Stimulated activated CD4-positive, alpha-beta T cell treated with anti-CD3 and anti-CD28 coated beads, Interleukin-4, amount 100 ng/mL, for 48 hours (primary cell): ENCODE measurements at regions not wholly inside any gene's neighbourhood (a gene's known extent, or its start where the extent isn't known, plus 50 kb on each side); places are given as distances from the start of the nearest gene placed in this dataset.

Experiments used
- DNase-seq, 2 donors: peaks; one replicate each; pipeline ENCODE4 v3.0.0-alpha.2; 2020; ENCODE audit warnings: low read depth in 2 of 2

- no peak for DNase-seq
These were observed 108.8 kb downstream of the SQOR start for GRCh38 chr15:45743426-45744235.

GRCh38 chr15:45744236-45744589 lies 109.4 kb downstream of the SQOR start:
- DNase-seq, result no peak

- no peak for DNase-seq
These were observed 112.6 kb downstream of the SQOR start for GRCh38 chr15:45747426-45747825.

- no peak for DNase-seq
These were observed 116.8 kb downstream of the SQOR start for GRCh38 chr15:45751629-45752028.

- no peak for DNase-seq
These were observed 125.1 kb downstream of the SQOR start for GRCh38 chr15:45759936-45760335.

GRCh38 chr15:45762726-45763125 lies 127.9 kb downstream of the SQOR start:
- no peak for DNase-seq

GRCh38 chr15:45763170-45763869 lies 128.5 kb downstream of the SQOR start:
- DNase-seq, result no peak

- DNase-seq, result no peak
These were observed 138.3 kb downstream of the SQOR start for GRCh38 chr15:45773149-45773548.

GRCh38 chr15:45776772-45777171 lies 141.9 kb downstream of the SQOR start:
- no peak for DNase-seq

GRCh38 chr15:45777781-45778180 lies 143.0 kb downstream of the SQOR start:
- no peak for DNase-seq

GRCh38 chr15:45780352-45780751 lies 145.5 kb downstream of the SQOR start:
- DNase-seq, result no peak

- no peak for DNase-seq
These were observed 149.8 kb downstream of the SQOR start for GRCh38 chr15:45784656-45785055.

GRCh38 chr15:45785897-45786296 lies 151.1 kb downstream of the SQOR start:
- DNase-seq, result no peak

GRCh38 chr15:45790325-45790943 lies 155.6 kb downstream of the SQOR start:
- peak in 1 of 2 donors; percentile 3 for DNase-seq

GRCh38 chr15:45794304-45794703 lies 159.5 kb downstream of the SQOR start:
- no peak for DNase-seq

GRCh38 chr15:45794712-45795439 lies 160.0 kb downstream of the SQOR start:
- no peak for DNase-seq

- no peak for DNase-seq
These were observed 160.7 kb downstream of the SQOR start for GRCh38 chr15:45795440-45796069.

- no peak for DNase-seq
These were observed 161.6 kb downstream of the SQOR start for GRCh38 chr15:45796433-45796832.

GRCh38 chr15:45799508-45799907 lies 164.7 kb downstream of the SQOR start:
- DNase-seq, result no peak

- no peak for DNase-seq
These were observed 166.7 kb downstream of the SQOR start for GRCh38 chr15:45801543-45801942.

GRCh38 chr15:45802140-45802539 lies 167.3 kb downstream of the SQOR start:
- DNase-seq, result no peak

GRCh38 chr15:45804028-45804427 lies 169.2 kb downstream of the SQOR start:
- no peak for DNase-seq
